OCI-LY3 (cell line): ENCODE measurements at regions not wholly inside any gene's neighbourhood (a gene's known extent, or its start where the extent isn't known, plus 50 kb on each side); places are given as distances from the start of the nearest gene placed in this dataset.

Experiments used
- CTCF ChIP-seq: fragments of 200-600, 300-600 bp; sonication (generic); IDR thresholded peaks from 2 replicates; pipeline ENCODE4 v1.5.1; 2014; ENCODE audit warnings: antibody characterized with exemption, low read length, low read depth
- EZH2phosphoT487 ChIP-seq: fragments of 200-600 bp; shearing (Covaris generic); IDR thresholded peaks from 2 replicates; pipeline ENCODE4 v1.6.1; 2018; ENCODE audit warnings: antibody characterized with exemption, mixed run types, low read depth

- TF ChIP-seq CTCF (no peak), EZH2phosphoT487 (no peak)
These were observed 181.4 kb upstream of the MXRA5 start for GRCh38 chrX:3527811-3528210.
